ENCODE measurements at regions not wholly inside any gene's neighbourhood (a gene's known extent, or its start where the extent isn't known, plus 50 kb on each side); places are given as distances from the start of the nearest gene placed in this dataset.

- TF ChIP-seq CTCF (IDR thresholded peaks at IDR 0.05) (no peak), POLR2AphosphoS5 (IDR thresholded peaks at IDR 0.05) (no peak)
These were observed 252.4 kb upstream of the CPNE8 start for GRCh38 chr12:39157696-39158342.

Data from transverse colon (tissue), 4 donors.